ENCODE measurements at regions not wholly inside any gene's neighbourhood (a gene's known extent, or its start where the extent isn't known, plus 50 kb on each side); places are given as distances from the start of the nearest gene placed in this dataset.
A peak's percentile ranks its signal among the peaks of the same experiment; 100 is the strongest.

DNA sequence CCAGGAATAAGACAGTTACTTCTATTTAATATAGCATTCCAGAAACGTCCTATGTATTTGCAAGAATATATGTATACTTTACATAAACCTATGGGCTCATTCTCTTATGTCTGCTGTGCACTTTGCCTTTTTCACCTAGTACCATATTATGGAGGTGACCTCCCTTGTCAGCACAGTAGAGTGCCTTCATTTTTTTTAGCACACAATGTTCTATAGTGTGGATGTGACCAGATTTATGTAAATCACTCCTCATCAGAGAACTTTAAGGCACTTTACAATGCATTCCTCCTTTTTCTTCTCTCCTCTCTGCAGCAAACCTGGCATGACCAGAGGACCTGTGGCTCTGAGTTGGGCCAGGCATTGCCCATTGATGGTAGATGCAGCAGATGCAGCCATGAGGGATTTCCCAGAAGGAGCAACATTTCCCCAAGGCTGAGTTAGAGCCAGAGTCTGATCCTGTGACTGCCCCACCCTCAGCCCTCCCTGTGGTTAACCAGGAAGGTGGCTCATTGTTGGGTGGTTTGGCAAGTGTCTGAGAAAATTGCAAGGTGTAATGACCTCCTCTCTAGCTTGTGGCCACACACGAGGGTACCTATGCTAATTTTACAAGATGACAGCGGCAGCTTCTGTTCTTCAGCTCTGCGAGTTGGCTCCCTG lies 76.5 kb upstream of the DLX2 start:
- H3K9me3 ChIP-seq, result peaks cover 0 to 5% (median 0%) of the 10 kb centered on the region in 8 donors
- no peak for TF ChIP-seq POLR2A (IDR thresholded peaks at IDR 0.05)
- TF ChIP-seq, protein P1, sequence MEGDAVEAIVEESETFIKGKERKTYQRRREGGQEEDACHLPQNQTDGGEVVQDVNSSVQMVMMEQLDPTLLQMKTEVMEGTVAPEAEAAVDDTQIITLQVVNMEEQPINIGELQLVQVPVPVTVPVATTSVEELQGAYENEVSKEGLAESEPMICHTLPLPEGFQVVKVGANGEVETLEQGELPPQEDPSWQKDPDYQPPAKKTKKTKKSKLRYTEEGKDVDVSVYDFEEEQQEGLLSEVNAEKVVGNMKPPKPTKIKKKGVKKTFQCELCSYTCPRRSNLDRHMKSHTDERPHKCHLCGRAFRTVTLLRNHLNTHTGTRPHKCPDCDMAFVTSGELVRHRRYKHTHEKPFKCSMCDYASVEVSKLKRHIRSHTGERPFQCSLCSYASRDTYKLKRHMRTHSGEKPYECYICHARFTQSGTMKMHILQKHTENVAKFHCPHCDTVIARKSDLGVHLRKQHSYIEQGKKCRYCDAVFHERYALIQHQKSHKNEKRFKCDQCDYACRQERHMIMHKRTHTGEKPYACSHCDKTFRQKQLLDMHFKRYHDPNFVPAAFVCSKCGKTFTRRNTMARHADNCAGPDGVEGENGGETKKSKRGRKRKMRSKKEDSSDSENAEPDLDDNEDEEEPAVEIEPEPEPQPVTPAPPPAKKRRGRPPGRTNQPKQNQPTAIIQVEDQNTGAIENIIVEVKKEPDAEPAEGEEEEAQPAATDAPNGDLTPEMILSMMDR (IDR thresholded peaks at IDR 0.05 in 8 of 11, conservative IDR thresholded peaks at IDR 0.05 in 3 of 11), result no peak
- TF ChIP-seq POLR2AphosphoS5 (IDR thresholded peaks at IDR 0.05), result no peak
- peak overlapping the region in 1 of 8 donors; percentile 14 for H3K27ac ChIP-seq
- H3K36me3 ChIP-seq, result no peaks in the 10 kb centered on the region
- H3K4me3 ChIP-seq, result no peak overlapping the region
- 45 to 55% (median 52%) methylated on average over 4 of the region's 4 CpGs for WGBS, 5 donors
- intact Hi-C loops (cut with DNase I; ENCODE audit: low total_unique reads), result no loop called here
- H3K4me1 ChIP-seq, result peaks cover 0 to 18% (median 7%) of the 10 kb centered on the region in 6 donors
- DNase-seq, result no peak
- peaks cover 0 to 4% (median 0%) of the 10 kb centered on the region in 7 donors for H3K27me3 ChIP-seq (replicated peaks in 1 of 7)

DNA sequence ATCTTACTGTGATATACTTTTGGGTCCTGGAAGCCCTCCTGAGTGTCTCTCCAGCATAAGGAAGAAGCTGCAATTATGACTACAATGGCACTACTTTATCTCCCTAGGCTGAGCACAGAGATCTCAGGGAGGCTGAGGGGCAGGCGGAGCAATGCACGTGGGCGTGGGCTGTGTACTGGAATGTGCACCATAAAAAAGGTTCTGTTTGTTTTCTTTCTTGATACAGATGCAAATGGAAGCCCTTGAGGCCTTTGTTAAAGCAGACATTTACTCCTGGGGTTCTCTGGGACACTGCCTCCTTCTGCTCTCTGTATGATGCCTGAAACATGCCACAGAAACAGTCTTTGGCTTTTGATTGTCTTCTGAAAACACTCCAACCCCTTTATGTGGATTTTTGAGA lies 79.1 kb upstream of the DLX2 start:
- 84 to 88% (median 84%) methylated on average over 3 of the region's 3 CpGs for WGBS, 5 donors
- Histone ChIP-seq H3K27me3 (replicated peaks in 1 of 7) (no peaks in the 10 kb centered on the region), H3K9me3 (peaks cover 0 to 18% (median 8%) of the 10 kb centered on the region in 8 donors), H3K4me3 (no peak overlapping the region), H3K27ac (no peak overlapping the region), H3K4me1 (peaks cover 0 to 18% (median 7%) of the 10 kb centered on the region in 6 donors), H3K36me3 (no peaks in the 10 kb centered on the region)
- intact Hi-C loops (cut with DNase I; ENCODE audit: low total_unique reads), result no loop called here
- TF ChIP-seq POLR2A (IDR thresholded peaks at IDR 0.05) (no peak), POLR2AphosphoS5 (IDR thresholded peaks at IDR 0.05) (no peak)
- TF ChIP-seq, protein P1 (IDR thresholded peaks at IDR 0.05 in 8 of 11, conservative IDR thresholded peaks at IDR 0.05 in 3 of 11), result no peak
- no peak for DNase-seq

- Histone ChIP-seq H3K4me3 (no peak overlapping the region), H3K27me3 (replicated peaks in 1 of 7) (no peaks in the 10 kb centered on the region), H3K9me3 (peaks cover 0 to 21% (median 9%) of the 10 kb centered on the region in 8 donors), H3K27ac (no peak overlapping the region), H3K4me1 (peaks cover 0 to 17% (median 7%) of the 10 kb centered on the region in 6 donors), H3K36me3 (no peaks in the 10 kb centered on the region)
- DNase-seq, result no peak
- intact Hi-C loops (cut with DNase I; ENCODE audit: low total_unique reads), result no loop called here
- no peak for TF ChIP-seq POLR2A (IDR thresholded peaks at IDR 0.05)
- no peak for TF ChIP-seq POLR2AphosphoS5 (IDR thresholded peaks at IDR 0.05)
- TF ChIP-seq, protein P1 (IDR thresholded peaks at IDR 0.05 in 8 of 11, conservative IDR thresholded peaks at IDR 0.05 in 3 of 11), result no peak
- WGBS, 5 donors, result 65 to 90% (median 79%) methylated on average over 4 of the region's 4 CpGs
Measured at GRCh38 chr2:172182624-172183023, 79.9 kb upstream of the DLX2 start.

- no peak overlapping the region for H3K4me3 ChIP-seq
- 85 to 91% (median 90%) methylated on average over 6 of the region's 6 CpGs for WGBS, 5 donors
- no peak for DNase-seq
- TF ChIP-seq POLR2A (IDR thresholded peaks at IDR 0.05), result no peak
- TF ChIP-seq, protein P1 (IDR thresholded peaks at IDR 0.05 in 8 of 11, conservative IDR thresholded peaks at IDR 0.05 in 3 of 11), result no peak
- no peak for TF ChIP-seq POLR2AphosphoS5 (IDR thresholded peaks at IDR 0.05)
- no peak overlapping the region for H3K27ac ChIP-seq
- peaks cover 0 to 9% (median 0%) of the 10 kb centered on the region in 7 donors for H3K27me3 ChIP-seq (replicated peaks in 1 of 7)
- H3K36me3 ChIP-seq, result no peaks in the 10 kb centered on the region
- H3K9me3 ChIP-seq, result peaks cover 4 to 45% (median 32%) of the 10 kb centered on the region in 8 donors
- H3K4me1 ChIP-seq, result peaks cover 0 to 5% (median 0%) of the 10 kb centered on the region in 6 donors
- intact Hi-C loops (cut with DNase I; ENCODE audit: low total_unique reads), result no loop called here
Measured at GRCh38 chr2:172193331-172194089, 90.8 kb upstream of the DLX2 start.

Data from spleen (tissue), 11 donors.